ENCODE measurements at regions not wholly inside any gene's neighbourhood (a gene's known extent, or its start where the extent isn't known, plus 50 kb on each side); places are given as distances from the start of the nearest gene placed in this dataset.

DNA sequence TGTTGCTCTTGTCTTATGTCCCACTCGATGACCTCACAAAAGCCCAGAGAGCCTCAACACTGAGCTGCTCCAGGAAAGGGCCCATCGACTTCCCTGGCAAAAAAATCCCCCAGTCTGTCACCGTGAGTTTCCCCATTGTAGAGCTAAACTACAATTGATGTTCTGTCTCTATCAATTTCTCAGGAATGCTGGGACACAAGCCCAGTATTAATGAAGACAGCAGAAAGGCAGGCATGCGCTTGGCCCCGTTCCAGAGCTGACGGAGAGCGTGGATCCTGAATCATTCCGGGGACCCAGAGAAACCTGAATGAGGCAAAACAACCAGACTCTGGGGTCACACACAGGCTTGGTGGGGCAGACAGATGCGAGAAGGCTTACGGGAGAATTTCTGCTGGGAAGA, 146.9 kb downstream of the TTC32 start:
- Histone ChIP-seq H3K27ac (no peak overlapping the region), H3K4me3 (no peak overlapping the region), H3K4me1 (replicated peaks in 1 of 2) (no peaks in the 10 kb centered on the region), H3K9me3 (replicated peaks in 1 of 3) (no peaks in the 10 kb centered on the region), H3K27me3 (no peaks in the 10 kb centered on the region), H3K36me3 (replicated peaks in 1 of 2) (no peaks in the 10 kb centered on the region)
- intact Hi-C loops (cut with DNase I) = no loop called here
- peak in 3 of 7 donors; percentile 29 to 60 (median 30) for DNase-seq
- 54 to 64% (median 62%) methylated on average over 10 of the region's 10 CpGs for WGBS, 4 donors
- TF ChIP-seq POLR2A (IDR thresholded peaks at IDR 0.05) = no peak
- TF ChIP-seq, protein P1, sequence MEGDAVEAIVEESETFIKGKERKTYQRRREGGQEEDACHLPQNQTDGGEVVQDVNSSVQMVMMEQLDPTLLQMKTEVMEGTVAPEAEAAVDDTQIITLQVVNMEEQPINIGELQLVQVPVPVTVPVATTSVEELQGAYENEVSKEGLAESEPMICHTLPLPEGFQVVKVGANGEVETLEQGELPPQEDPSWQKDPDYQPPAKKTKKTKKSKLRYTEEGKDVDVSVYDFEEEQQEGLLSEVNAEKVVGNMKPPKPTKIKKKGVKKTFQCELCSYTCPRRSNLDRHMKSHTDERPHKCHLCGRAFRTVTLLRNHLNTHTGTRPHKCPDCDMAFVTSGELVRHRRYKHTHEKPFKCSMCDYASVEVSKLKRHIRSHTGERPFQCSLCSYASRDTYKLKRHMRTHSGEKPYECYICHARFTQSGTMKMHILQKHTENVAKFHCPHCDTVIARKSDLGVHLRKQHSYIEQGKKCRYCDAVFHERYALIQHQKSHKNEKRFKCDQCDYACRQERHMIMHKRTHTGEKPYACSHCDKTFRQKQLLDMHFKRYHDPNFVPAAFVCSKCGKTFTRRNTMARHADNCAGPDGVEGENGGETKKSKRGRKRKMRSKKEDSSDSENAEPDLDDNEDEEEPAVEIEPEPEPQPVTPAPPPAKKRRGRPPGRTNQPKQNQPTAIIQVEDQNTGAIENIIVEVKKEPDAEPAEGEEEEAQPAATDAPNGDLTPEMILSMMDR (IDR thresholded peaks at IDR 0.05) = no peak

DNA sequence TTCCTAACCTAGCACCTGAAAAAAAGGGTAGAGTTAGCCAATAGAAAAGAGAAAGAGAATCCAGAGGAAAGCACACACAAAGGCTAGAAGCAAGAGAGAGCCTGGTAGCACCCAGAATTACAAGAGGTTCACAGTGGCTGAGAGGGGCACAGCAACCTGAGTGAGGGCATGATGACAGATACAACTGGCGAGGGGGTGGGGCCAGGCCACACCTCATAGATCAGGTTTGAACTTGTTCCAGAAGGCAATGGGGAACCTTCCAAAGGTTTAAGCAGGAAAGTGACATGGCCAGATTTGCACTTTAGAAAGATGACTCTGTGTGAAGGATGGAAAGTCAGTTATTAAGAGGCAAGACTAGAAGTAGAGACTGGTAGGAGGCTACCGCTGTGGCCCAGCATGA, 148.0 kb downstream of the TTC32 start:
- H3K27ac ChIP-seq = no peak overlapping the region
- no peaks in the 10 kb centered on the region for H3K4me1 ChIP-seq (replicated peaks in 1 of 2)
- no peaks in the 10 kb centered on the region for H3K36me3 ChIP-seq (replicated peaks in 1 of 2)
- TF ChIP-seq, protein P1 (IDR thresholded peaks at IDR 0.05) = no peak
- no peak for TF ChIP-seq POLR2A (IDR thresholded peaks at IDR 0.05)
- DNase-seq = no peak
- no peaks in the 10 kb centered on the region for H3K9me3 ChIP-seq (replicated peaks in 1 of 3)
- no peak overlapping the region for H3K4me3 ChIP-seq
- WGBS, 4 donors = 93 to 98% (median 95%) methylated on average over 2 of the region's 2 CpGs
- no peaks in the 10 kb centered on the region for H3K27me3 ChIP-seq
- intact Hi-C loops (cut with DNase I) = no loop called here

DNA sequence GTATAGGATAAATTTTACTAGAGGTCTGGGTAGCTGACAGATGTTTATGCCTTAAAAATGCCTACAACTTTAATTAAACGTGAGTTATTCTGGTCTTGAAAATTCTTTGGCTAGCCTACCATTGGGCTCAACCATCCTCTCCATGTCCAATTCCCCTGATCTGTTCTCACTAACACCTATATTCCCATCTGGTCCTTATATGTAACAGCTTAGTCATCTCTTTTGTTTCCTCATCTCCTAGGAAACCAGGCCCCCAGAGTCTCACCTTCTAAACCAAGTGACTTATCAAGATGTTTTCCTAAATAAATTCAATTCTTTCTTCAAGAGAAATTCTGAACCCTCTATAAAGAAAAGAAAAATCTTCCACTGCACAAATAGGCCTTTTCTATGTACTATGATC, 148.5 kb downstream of the TTC32 start:
- H3K36me3 ChIP-seq (replicated peaks in 1 of 2) = no peaks in the 10 kb centered on the region
- H3K4me3 ChIP-seq = no peak overlapping the region
- no peak overlapping the region for H3K27ac ChIP-seq
- H3K27me3 ChIP-seq = no peaks in the 10 kb centered on the region
- no peak for DNase-seq
- TF ChIP-seq POLR2A (IDR thresholded peaks at IDR 0.05) = no peak
- TF ChIP-seq, protein P1 (IDR thresholded peaks at IDR 0.05) = no peak
- no peaks in the 10 kb centered on the region for H3K4me1 ChIP-seq (replicated peaks in 1 of 2)
- WGBS, 4 donors = 72 to 91% (median 73%) methylated on average over 1 of the region's 1 CpG
- intact Hi-C loops (cut with DNase I) = no loop called here
- no peaks in the 10 kb centered on the region for H3K9me3 ChIP-seq (replicated peaks in 1 of 3)

DNA sequence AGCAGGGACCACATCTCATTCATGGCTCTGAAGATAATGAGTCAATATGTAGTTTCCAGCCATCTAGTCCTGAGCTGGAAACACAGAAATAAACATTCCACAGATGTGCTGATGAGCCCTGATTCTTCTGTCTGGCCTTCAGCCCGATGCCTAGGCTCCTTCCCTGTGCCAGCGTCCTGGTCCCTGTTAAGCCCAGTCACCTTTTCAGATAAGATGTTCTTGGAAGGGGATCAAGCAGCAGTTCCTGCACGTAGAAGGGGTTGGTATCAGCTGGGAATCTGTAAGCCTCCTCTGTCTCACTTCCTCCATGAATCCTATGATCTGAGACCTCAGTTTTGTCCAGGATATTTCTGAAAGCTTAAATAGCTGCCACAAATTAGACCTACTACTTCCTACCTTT, 149.3 kb downstream of the TTC32 start:
- no peaks in the 10 kb centered on the region for H3K4me1 ChIP-seq (replicated peaks in 1 of 2)
- no peak overlapping the region for H3K27ac ChIP-seq
- no peak overlapping the region for H3K4me3 ChIP-seq
- intact Hi-C loops (cut with DNase I) = no loop called here
- H3K9me3 ChIP-seq (replicated peaks in 1 of 3) = no peaks in the 10 kb centered on the region
- TF ChIP-seq, protein P1 (IDR thresholded peaks at IDR 0.05) = no peak
- no peak for TF ChIP-seq POLR2A (IDR thresholded peaks at IDR 0.05)
- WGBS, 4 donors = 30 to 50% (median 48%) methylated on average over 3 of the region's 3 CpGs
- no peaks in the 10 kb centered on the region for H3K36me3 ChIP-seq (replicated peaks in 1 of 2)
- no peaks in the 10 kb centered on the region for H3K27me3 ChIP-seq
- DNase-seq = no peak

All from adrenal gland (tissue), 9 donors.